ENCODE measurements at regions not wholly inside any gene's neighbourhood (a gene's known extent, or its start where the extent isn't known, plus 50 kb on each side); places are given as distances from the start of the nearest gene placed in this dataset.
"Not testable (repeated sequence)": the region's sequence is repeated elsewhere in the genome, so short reads cannot be mapped to it uniquely, and the experiment has no call there.

- DNase-seq = no peak
These were observed 50.0 kb downstream of the PTPRS start for GRCh38 chr19:5290336-5291262.

DNA sequence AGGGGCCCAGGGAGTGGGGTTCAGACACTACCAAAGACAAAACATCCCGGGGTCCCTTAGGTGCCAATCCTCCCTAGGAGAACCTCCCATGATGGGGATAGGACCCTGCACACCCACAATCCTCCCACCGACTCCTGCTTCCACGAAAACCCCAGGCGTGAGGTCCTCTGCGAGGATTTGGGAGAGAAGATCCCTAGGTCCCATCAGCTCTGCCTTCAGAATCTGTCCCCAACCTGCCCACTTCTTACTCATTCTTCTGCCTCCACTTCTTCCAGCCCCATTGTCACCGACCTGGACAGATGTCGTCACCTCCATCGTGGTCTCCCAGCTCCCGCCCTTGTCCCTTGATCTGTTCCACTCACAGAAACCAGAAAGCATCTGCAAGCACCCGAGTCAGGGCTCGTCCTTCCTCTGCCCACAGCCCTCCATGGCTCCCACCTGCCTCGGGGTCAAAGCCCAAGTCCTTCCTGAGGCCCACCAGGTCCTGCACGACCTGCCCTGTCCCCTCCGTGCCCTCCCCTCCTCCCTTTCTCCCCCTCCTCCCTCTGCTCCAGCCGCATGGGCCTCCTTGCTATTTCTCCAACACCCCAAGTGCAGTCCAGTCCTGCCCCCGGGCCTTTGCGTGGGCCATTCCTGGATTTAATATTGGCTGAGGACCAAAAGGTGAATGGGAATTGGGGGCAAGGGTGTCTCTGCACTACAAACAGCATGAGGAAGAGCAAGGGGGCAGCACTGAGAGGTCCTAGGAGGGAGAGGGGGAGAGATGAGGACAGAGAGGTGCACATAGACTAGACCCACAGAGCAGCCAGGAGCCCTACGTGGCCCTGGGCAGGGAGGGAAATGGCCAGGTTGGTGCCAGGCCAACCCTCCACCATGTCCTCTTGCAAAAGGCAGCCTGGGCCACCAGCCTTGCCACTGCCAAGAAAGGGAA is 51.3 kb downstream of the PTPRS start:
- DNase-seq = no peak

DNA sequence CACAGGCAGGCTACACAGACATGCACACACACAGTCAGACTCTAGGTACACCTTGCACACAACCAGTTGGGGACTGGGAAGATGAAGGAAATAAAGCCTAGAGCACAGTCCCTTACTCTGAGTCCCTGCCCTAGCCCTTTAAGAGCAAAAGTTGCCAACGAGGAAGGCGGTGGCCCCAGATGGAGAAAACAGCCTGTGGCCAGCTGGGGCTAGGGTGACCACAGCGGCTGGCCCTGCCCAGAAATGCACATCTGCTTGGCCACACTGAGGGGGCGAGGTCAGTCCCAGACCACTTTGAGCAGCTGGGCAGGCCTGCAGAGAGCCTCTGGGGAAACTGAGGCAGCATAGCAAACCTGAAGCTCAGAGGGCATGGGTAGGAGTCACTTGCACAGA is 52.3 kb downstream of the PTPRS start:
- DNase-seq = no peak

DNA sequence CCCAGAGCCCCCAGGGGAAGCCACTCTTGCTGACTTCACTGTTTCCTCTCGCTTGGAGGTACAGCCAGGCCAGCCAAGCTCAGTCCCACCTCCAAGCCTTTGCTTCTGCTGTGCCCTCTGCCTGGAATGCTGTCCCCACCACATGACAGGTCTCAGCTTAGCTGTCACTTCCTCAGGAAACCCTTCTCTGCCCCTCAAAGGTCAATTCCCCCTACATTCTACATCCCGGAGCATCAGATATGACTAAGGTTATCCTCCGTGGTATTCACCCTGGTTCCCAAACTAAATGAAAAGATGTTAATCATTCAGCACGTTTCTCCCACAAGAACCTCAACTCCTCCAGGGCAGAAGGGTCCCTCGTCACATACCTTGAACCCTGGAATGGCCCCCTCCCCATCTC is 53.5 kb downstream of the PTPRS start:
- DNase-seq = no peak

DNA sequence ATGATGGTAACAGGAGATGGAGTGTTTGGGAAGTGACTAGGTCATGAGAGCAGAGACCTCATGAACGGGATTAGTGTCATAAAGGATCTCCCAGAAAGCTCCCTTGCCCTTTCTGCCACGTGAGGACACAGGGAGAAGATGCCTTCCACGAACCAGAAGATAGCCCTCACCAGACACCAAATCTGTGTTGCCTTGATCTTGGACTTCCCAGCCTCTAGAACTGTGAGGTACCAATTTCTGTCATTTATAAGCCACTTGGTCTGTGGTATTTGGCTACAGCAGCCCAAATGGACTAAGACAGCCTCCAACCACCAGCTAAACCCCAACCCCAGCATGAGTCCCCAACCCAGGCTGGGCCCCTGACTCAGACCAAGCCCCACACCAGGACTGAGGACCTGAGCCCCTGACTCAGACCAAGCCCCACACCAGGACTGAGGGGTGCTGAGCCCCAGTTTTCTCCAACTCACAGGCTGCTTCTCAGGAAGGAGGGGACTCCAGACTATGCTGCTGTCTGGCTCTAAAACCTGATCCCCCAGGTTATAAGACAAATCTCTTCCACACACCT is 54.1 kb downstream of the PTPRS start:
- DNase-seq = no peak

- DNase-seq = no peak
These were observed 54.7 kb downstream of the PTPRS start for GRCh38 chr19:5285955-5286354.

- no peak for DNase-seq
These were observed 55.3 kb downstream of the PTPRS start for GRCh38 chr19:5285311-5285710.

DNA sequence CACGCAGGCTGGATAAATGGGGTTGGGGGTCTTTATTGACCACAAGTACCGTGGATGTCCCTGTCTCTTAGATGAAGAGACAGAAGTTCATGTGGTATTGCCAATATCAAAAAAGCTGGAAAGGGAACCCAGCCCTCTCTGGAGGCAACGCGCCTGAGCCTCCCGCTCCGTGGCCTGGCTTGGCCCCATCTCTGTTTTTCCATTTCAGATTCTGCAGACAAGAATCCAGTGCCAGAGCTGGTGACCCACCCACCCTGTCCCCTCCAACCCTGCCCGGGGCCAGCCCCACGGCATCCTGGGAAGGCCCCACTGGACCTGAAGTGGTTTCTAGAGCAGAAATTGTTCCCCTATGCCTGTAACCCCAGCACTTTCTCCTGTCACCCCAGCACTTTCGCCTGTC is 57.7 kb downstream of the PTPRS start:
- no peak for DNase-seq

DNA sequence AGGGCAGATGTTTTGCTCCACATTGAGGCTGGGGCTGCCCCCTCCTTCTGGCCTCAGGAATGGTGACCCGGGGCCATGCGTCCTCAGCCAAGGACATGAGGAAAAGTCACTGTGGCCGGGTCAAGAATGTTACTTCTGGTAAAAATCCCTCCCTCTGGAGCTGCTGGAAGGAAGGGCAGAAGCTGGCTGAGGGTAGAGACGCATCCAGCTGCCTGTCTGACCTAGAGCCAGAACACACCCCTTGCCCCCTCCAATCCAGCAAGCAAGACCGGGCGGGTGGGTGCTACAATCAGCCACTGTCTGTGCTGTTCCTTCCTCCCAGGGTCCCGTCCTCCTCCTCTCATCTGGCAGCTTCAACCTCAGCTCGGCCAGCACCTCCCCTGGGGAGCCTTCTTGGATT is 59.0 kb downstream of the PTPRS start:
- DNase-seq = no peak

- DNase-seq = not testable (repeated sequence)
These were observed 64.9 kb downstream of the PTPRS start for GRCh38 chr19:5275668-5276067.

DNA sequence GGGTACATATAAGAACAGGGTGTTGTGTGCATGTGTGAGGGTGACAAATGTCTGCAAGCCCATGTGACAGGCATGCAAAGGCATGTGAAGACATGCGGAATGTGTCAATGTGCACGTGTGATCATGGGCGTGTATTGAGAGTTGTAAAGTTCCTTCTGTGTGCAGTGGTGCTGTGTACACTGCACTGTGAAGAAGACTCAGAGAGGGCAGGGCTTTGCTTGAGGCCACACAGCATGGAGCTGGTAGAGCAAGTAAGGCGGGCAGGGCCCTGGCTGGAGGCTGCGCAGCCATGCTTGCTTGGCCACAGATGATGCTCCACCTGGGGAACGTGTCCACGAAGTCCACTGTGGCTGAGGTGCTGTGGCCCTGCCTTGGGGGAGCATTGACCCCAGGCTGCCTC is 66.8 kb downstream of the PTPRS start:
- DNase-seq = no peak

DNA sequence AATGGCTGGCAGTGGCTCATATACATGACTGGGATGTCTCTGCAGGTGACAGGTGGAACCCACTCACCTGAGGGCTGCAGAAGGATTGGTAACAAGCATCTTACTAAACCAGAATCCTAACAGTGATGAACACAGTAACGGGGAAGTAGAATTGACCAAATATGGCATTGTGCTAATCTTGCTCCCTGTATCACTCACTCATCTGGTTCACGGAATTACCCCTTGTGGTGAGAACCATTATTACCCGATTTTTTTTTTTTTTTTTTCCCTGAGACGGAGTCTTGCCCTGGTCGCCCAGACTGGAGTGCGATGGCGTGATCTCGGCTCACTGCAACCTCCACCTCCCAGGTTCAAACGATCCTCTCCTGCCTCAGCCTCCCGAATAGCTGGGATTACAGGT is 69.5 kb downstream of the PTPRS start:
- DNase-seq = no peak

- DNase-seq = no peak
These were observed 70.7 kb downstream of the PTPRS start for GRCh38 chr19:5269926-5270325.

- DNase-seq = no peak
These were observed 71.3 kb downstream of the PTPRS start for GRCh38 chr19:5269279-5269678.

DNA sequence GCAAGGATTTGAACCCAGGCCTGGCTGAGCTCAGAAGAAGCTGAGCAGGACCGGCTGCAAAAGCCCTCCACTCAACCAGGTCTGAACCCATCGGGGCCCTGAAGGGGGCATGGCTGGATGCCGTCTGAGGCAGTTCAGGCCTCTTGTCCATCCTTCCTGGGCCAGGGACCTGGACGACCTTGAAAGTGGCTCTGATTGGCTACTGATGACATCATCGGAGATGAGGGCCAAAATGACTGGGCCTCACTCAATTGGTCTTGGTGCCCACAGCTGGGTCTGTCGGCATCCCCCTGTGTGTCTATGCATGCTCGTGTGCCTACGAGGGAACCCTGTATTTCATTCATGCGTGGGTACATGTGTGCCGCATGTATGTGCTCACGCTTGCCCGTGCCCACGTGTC is 71.8 kb downstream of the PTPRS start:
- DNase-seq = no peak

GRCh38 chr19:5265260-5265659 is 75.4 kb downstream of the PTPRS start:
- DNase-seq = no peak

- DNase-seq = no peak
These were observed 76.2 kb downstream of the PTPRS start for GRCh38 chr19:5264453-5264852.

GRCh38 chr19:5263615-5264014 is 77.0 kb downstream of the PTPRS start:
- DNase-seq = no peak

GRCh38 chr19:5262721-5263120 is 77.9 kb downstream of the PTPRS start:
- DNase-seq = no peak

GRCh38 chr19:5261156-5261890 is 79.3 kb downstream of the PTPRS start:
- DNase-seq = peak; percentile 71

DNA sequence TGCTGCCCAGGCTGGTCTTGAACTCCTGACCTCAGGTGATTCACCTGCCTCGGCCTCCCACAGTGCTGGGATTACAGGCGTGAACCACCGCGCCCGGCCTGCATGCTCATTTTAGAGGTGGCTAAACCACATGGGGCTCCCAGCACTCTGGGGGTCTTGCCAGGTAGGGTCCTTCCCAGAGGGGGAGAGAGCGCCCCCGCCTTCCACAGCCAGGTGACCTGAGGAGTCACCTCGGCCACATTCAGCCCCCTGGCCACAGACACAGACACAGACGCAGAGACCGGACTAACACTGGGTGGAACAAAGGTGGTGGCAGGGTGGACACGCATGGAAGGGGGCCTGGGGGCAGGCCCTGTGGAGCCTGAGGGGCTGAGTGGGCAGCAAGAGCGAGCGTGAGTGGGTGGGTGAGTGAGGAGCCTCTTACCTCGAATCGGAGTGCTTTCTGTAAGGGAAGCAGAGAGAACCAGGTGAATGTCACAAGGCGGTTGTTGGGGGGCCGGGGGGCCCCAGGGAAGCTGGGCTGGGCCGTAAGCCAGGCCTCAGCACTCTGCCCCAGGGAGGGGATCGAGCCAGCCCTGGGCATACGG is 80.1 kb downstream of the PTPRS start:
- DNase-seq = no peak

DNA sequence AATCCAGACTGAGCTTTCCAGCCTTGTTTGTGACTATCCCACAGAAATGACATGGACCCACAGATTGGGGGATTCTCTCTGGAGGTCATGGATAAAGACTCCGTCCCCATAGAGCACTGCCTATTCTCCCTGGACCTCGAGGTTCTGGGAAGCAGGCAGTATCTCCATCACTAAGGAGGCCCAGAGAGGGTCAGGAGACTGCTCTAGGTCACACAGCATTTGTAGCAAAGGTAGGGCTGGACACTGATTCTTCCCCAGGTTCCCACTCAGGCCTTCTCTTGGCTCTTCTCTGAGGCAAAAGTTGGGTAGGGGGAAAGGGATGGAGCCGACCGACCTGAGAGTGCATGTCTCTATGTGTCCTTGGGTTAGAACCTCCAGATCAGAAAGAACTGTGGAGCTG is 80.9 kb downstream of the PTPRS start:
- DNase-seq = no peak
